H9 (cell line): ENCODE measurements at regions not wholly inside any gene's neighbourhood (a gene's known extent, or its start where the extent isn't known, plus 50 kb on each side); places are given as distances from the start of the nearest gene placed in this dataset.

Experiments
- DNase-seq: peaks from one replicate; pipeline ENCODE4 v3.0.0-alpha.2; 2017
- H2AFZ ChIP-seq: one replicate; pipeline ENCODE4 v1.6.1; 2013; ENCODE audit warnings: mild to moderate bottlenecking, low read length, control low read depth, moderate library complexity
- H2AK5ac ChIP-seq: 2 replicates; pipeline ENCODE4 v1.6.1; 2013; ENCODE audit warnings: low read length, control low read depth, mixed read lengths; ENCODE audit not compliant: insufficient read length
- H2BK120ac ChIP-seq: one replicate; pipeline ENCODE4 v1.6.1; 2013; ENCODE audit warnings: low read depth, mild to moderate bottlenecking, low read length, control low read depth, inconsistent platforms; ENCODE audit not compliant: poor library complexity, severe bottlenecking
- H2BK12ac ChIP-seq: 2 replicates; pipeline ENCODE4 v1.6.1; 2013; ENCODE audit warnings: low read length, control low read depth, mixed read lengths, low read depth; ENCODE audit not compliant: insufficient read length
- H2BK15ac ChIP-seq: 2 replicates; pipeline ENCODE4 v1.6.1; 2013; ENCODE audit warnings: low read depth, low read length, control low read depth
- H2BK20ac ChIP-seq: one replicate; pipeline ENCODE4 v1.6.1; 2013; ENCODE audit warnings: low read depth, mild to moderate bottlenecking, low read length, control low read depth, inconsistent platforms; ENCODE audit not compliant: poor library complexity, severe bottlenecking
- H2BK5ac ChIP-seq: 2 replicates; pipeline ENCODE4 v1.6.1; 2013; ENCODE audit warnings: low read length, control low read depth, mixed read lengths; ENCODE audit not compliant: insufficient read length
- H3K14ac ChIP-seq: 2 replicates; pipeline ENCODE4 v1.6.1; 2013; ENCODE audit warnings: low read length, control low read depth; ENCODE audit not compliant: insufficient read depth
- H3K18ac ChIP-seq: 2 replicates; pipeline ENCODE4 v1.6.1; 2013; ENCODE audit warnings: low read depth, mild to moderate bottlenecking, mixed read lengths, low read length, control low read depth; ENCODE audit not compliant: insufficient read length
- H3K23ac ChIP-seq: 2 replicates; pipeline ENCODE4 v1.6.1; 2013; ENCODE audit warnings: low read length, control low read depth, mixed read lengths, low read depth; ENCODE audit not compliant: insufficient read length
- H3K23me2 ChIP-seq: 2 replicates; pipeline ENCODE4 v1.6.1; 2013; ENCODE audit warnings: low read depth, mild to moderate bottlenecking, mixed read lengths, low read length, control low read depth; ENCODE audit not compliant: insufficient read length, poor library complexity, severe bottlenecking
- H3K27ac ChIP-seq: 2 replicates; pipeline ENCODE4 v1.5.1; 2013; ENCODE audit warnings: low read length, control low read depth, mixed read lengths, low read depth; ENCODE audit not compliant: insufficient read length
- H3K27me3 ChIP-seq: 2 replicates; pipeline ENCODE4 v1.6.1; 2013; ENCODE audit warnings: low read length, control low read depth, inconsistent platforms; ENCODE audit not compliant: insufficient read depth
- H3K4ac ChIP-seq: 2 replicates; pipeline ENCODE4 v1.6.1; 2013; ENCODE audit warnings: low read depth, mild to moderate bottlenecking, control low read depth, inconsistent platforms, low read length, moderate library complexity
- H3K4me1 ChIP-seq: 2 replicates; pipeline ENCODE4 v1.6.1; 2013; ENCODE audit warnings: low read length, control low read depth, inconsistent platforms; ENCODE audit not compliant: insufficient read depth
- H3K4me2 ChIP-seq: 2 replicates; pipeline ENCODE4 v1.6.1; 2013; ENCODE audit warnings: low read length, control low read depth, mixed read lengths; ENCODE audit not compliant: insufficient read length, insufficient read depth
- H3K56ac ChIP-seq: 2 replicates; pipeline ENCODE4 v1.6.1; 2013; ENCODE audit warnings: low read depth, mild to moderate bottlenecking, mixed read lengths, low read length, control low read depth; ENCODE audit not compliant: insufficient read length
- H3K79me1 ChIP-seq: 2 replicates; pipeline ENCODE4 v1.6.1; 2013; ENCODE audit warnings: low read depth, mild to moderate bottlenecking, moderate library complexity, low read length, control low read depth, inconsistent platforms; ENCODE audit not compliant: insufficient read depth, poor library complexity, severe bottlenecking
- H3K79me2 ChIP-seq: 2 replicates; pipeline ENCODE4 v1.6.1; 2013; ENCODE audit warnings: low read length, control low read depth, inconsistent platforms; ENCODE audit not compliant: insufficient read depth
- H3K9ac ChIP-seq: 2 replicates; pipeline ENCODE4 v1.6.1; 2013; ENCODE audit warnings: low read length, control low read depth, mixed read lengths; ENCODE audit not compliant: insufficient read length; ENCODE audit errors: extremely low read depth
- H3K9me3 ChIP-seq: one replicate; pipeline ENCODE4 v1.6.1; 2013; ENCODE audit warnings: low read depth, low read length, inconsistent platforms; ENCODE audit not compliant: control insufficient read depth
- H3T11ph ChIP-seq: one replicate; pipeline ENCODE4 v1.6.1; 2013; ENCODE audit warnings: mild to moderate bottlenecking, low read length, control low read depth, inconsistent platforms
- H4K20me1 ChIP-seq: one replicate; pipeline ENCODE4 v1.6.1; 2013; ENCODE audit not compliant: control insufficient read depth, insufficient read length, insufficient read depth
- H4K5ac ChIP-seq: 2 replicates; pipeline ENCODE4 v1.6.1; 2013; ENCODE audit warnings: low read depth, mild to moderate bottlenecking, mixed read lengths, low read length, control low read depth; ENCODE audit not compliant: insufficient read length
- H4K8ac ChIP-seq: replicated peaks from 2 replicates; pipeline ENCODE4 v1.6.1; 2013; ENCODE audit warnings: low read length, control low read depth, mixed read lengths, low read depth; ENCODE audit not compliant: insufficient read length
- H4K91ac ChIP-seq: 2 replicates; pipeline ENCODE4 v1.6.1; 2013; ENCODE audit warnings: low read depth, mild to moderate bottlenecking, moderate library complexity, mixed read lengths, low read length, control low read depth; ENCODE audit not compliant: insufficient read length
- H3K27ac Mint-ChIP-seq, 3 experiments: 2 replicates in 2 of 3; 3 replicates in 1 of 3; pipeline ENCODE4 v1.8.0; 2020 to 2021; ENCODE audit warnings: mixed read lengths in 3 of 3, mild to moderate bottlenecking in 1 of 3, moderate library complexity in 1 of 3
- H3K27me3 Mint-ChIP-seq: 2 replicates; pipeline ENCODE4 v1.8.0; 2021; ENCODE audit warnings: low read depth, mild to moderate bottlenecking, moderate library complexity, mixed read lengths
- H3K36me3 Mint-ChIP-seq, 3 experiments: 2 replicates in 2 of 3; 3 replicates in 1 of 3; pipeline ENCODE4 v1.8.0; 2020 to 2021; ENCODE audit warnings: low read depth in 3 of 3, mixed read lengths in 3 of 3; ENCODE audit not compliant: insufficient read depth in 1 of 3
- H3K4me1 Mint-ChIP-seq, 2 experiments: 2 replicates each; pipeline ENCODE4 v1.8.0; 2020; ENCODE audit warnings: mixed read lengths in 2 of 2
- H3K4me3 Mint-ChIP-seq, 2 experiments: 2 replicates in 1 of 2; 3 replicates in 1 of 2; pipeline ENCODE4 v1.8.0; 2020 to 2021; ENCODE audit warnings: mild to moderate bottlenecking in 2 of 2, mixed read lengths in 2 of 2, moderate library complexity in 1 of 2
- H3K9me3 Mint-ChIP-seq, 2 experiments: 2 replicates in 1 of 2; 3 replicates in 1 of 2; pipeline ENCODE4 v1.8.0; 2020; ENCODE audit warnings: mild to moderate bottlenecking in 2 of 2, mixed read lengths in 2 of 2, moderate library complexity in 1 of 2
- WGBS: extraction: QIAGEN DNeasy Blood & Tissue Kit; methylation state at CpG from one replicate; pipeline ENCODE4 v1.1.7; 2013; ENCODE audit warnings: missing lambda C conversion rate, low lambda C conversion rate, mixed read lengths; ENCODE audit not compliant: insufficient read length; ENCODE audit errors: extremely low coverage; 5-methylcytosine and 5-hydroxymethylcytosine counted together
- TF ChIP-seq, protein P1 (sequence below): fragments of 200-600 bp; sonication (generic); conservative IDR thresholded peaks from 3 replicates; pipeline ENCODE4 v1.8.0; 2021; ENCODE audit warnings: antibody characterized with exemption, mild to moderate bottlenecking

DNA sequence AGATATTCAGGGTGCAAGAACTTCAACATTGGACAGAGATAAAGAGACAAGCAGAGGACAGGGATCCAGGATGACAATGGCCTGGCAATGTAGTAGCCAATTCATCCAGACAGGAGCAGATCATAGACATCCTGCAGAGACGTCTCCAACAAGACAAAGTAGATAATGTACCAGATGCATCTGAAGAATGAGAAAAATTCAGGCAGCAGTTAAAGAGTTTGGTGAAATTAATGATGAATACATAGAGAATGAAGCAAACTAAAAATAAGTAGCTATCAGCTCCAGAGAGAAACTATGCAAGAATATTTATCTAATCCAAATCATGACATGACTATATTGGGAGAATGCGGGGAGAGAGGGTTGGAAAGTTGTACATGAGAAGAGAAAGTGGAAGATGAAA, 278.4 kb upstream of the DACH1 start:
- H3K27ac ChIP-seq: no peak overlapping the region
- no peak overlapping the region for H3K9ac ChIP-seq
- no peak overlapping the region for H3K4me2 ChIP-seq
- TF ChIP-seq, protein P1, sequence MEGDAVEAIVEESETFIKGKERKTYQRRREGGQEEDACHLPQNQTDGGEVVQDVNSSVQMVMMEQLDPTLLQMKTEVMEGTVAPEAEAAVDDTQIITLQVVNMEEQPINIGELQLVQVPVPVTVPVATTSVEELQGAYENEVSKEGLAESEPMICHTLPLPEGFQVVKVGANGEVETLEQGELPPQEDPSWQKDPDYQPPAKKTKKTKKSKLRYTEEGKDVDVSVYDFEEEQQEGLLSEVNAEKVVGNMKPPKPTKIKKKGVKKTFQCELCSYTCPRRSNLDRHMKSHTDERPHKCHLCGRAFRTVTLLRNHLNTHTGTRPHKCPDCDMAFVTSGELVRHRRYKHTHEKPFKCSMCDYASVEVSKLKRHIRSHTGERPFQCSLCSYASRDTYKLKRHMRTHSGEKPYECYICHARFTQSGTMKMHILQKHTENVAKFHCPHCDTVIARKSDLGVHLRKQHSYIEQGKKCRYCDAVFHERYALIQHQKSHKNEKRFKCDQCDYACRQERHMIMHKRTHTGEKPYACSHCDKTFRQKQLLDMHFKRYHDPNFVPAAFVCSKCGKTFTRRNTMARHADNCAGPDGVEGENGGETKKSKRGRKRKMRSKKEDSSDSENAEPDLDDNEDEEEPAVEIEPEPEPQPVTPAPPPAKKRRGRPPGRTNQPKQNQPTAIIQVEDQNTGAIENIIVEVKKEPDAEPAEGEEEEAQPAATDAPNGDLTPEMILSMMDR: no peak
- Mint-ChIP-seq H3K27ac (no peak overlapping the region), H3K27me3 (no peaks in the 10 kb centered on the region), H3K36me3 (no peaks in the 10 kb centered on the region), H3K4me3 (no peak overlapping the region), H3K9me3 (no peaks in the 10 kb centered on the region), H3K4me1 (peaks cover 5 to 17% of the 10 kb centered on the region in 2 experiments)
- no peak overlapping the region for H3T11ph ChIP-seq
- H2AK5ac ChIP-seq: no peak overlapping the region
- WGBS: 100% methylated on average over 1 of the region's 2 CpGs
- H2BK20ac ChIP-seq: no peak overlapping the region
- H2BK15ac ChIP-seq: no peak overlapping the region
- no peak overlapping the region for H2BK5ac ChIP-seq
- no peak overlapping the region for H2AFZ ChIP-seq
- H3K79me1 ChIP-seq: no peaks in the 10 kb centered on the region
- H3K56ac ChIP-seq: no peak overlapping the region
- no peak overlapping the region for H4K91ac ChIP-seq
- no peak overlapping the region for H3K18ac ChIP-seq
- H2BK12ac ChIP-seq: no peak overlapping the region
- H3K9me3 ChIP-seq: no peaks in the 10 kb centered on the region
- H3K4ac ChIP-seq: no peak overlapping the region
- H4K5ac ChIP-seq: no peak overlapping the region
- H3K23ac ChIP-seq: no peak overlapping the region
- H3K23me2 ChIP-seq: no peaks in the 10 kb centered on the region
- no peak overlapping the region for H3K14ac ChIP-seq
- no peak overlapping the region for H2BK120ac ChIP-seq
- peaks cover 1% of the 10 kb centered on the region; the same call in 1 of the 2 replicates for H3K4me1 ChIP-seq
- DNase-seq: no peak
- no peaks in the 10 kb centered on the region for H3K27me3 ChIP-seq
- H4K20me1 ChIP-seq: no peaks in the 10 kb centered on the region
- H4K8ac ChIP-seq: no peak overlapping the region
- H3K79me2 ChIP-seq: no peaks in the 10 kb centered on the region
